GM19467 (cell line): ENCODE measurements at regions not wholly inside any gene's neighbourhood (a gene's known extent, or its start where the extent isn't known, plus 50 kb on each side); places are given as distances from the start of the nearest gene placed in this dataset.

ENCODE experiments used
- ATAC-seq: cut with Tn5 transposase; IDR thresholded peaks from one replicate; pipeline ENCODE4 v1.9.1; 2021; ENCODE audit warnings: mild to moderate bottlenecking, moderate library complexity; ENCODE audit not compliant: unreplicated experiment

DNA sequence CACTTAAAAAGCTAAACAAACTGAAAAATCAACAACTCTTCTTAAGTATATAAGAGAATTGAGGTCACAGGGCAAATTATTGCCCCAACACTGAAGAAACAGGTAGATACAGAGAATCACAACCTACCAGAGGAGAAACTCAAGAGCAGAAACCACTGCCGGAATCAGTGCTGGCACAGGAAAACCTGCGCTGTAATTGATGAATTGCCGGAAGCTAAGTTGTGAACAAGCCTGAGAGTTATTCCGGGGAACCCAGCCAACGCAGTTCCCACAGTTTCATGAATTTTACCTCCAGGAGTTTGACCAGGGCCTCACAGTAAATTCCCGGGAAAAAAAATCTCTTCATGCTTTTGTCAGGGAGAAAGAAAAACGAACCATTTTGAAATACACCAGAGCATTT, 657.1 kb upstream of the BRINP3 start:
- ATAC-seq = no peak

DNA sequence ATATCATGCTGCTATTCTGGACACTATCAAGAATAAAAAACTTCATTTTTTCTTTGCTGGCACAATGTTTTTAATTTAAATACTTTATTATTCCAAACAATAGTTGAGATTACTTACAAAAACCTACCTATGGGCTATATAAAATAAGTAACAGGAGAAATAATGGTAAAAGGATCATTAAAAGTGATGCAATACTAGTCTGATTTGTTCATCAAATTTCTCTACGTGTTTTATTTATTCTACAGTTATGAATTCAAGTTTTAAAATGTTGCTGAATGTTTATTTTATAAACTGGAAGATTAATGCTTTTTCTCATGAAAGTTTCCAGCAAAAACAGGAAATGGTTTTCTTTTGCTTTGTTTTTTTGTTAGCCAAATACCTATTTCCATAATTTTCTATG, 662.4 kb upstream of the BRINP3 start:
- no peak for ATAC-seq

DNA sequence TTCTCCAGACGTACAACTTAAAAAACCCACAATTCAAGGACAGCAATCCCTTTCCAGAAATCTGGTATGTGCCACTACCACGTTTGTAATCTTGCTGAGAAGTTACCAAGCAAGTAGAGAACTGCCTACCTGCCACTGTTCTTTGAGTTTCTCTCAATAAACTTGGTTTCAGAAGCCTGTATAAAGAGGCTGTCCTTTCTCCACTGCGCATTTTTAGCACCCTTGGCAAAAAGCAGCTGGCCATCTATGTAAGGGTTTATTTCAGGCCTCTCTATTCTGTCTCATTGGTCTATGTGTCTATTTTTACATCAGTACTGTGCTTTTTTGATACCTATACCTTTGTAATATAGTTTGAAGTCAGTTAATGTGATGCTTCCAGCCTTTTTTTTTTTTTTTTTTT, 665.1 kb upstream of the BRINP3 start:
- no peak for ATAC-seq

- no peak for ATAC-seq
Measured at GRCh38 chr1:191145834-191146233, 668.2 kb upstream of the BRINP3 start.

GRCh38 chr1:191151321-191151807, 673.7 kb upstream of the BRINP3 start:
- no peak for ATAC-seq

- no peak for ATAC-seq
Measured at GRCh38 chr1:191152776-191153175, 675.1 kb upstream of the BRINP3 start.

DNA sequence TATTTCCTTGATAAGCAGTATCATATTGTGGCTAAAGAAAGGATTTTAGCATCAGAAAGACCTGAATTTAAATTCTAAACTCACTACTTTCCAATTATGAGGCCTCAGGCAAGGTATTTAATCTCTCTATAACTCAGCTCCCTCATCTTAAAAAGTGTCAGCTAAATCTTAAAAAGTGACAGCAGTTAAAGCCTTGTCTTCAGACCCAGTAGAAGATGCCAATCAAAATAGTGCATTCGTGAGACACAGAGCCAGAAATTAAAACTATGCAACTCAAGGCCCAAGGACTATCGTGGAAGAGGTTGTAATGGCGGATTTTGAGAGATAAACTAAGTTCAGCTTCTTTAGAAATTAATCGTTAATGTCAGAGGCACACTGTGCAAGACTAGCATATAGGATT, 677.5 kb upstream of the BRINP3 start:
- no peak for ATAC-seq

DNA sequence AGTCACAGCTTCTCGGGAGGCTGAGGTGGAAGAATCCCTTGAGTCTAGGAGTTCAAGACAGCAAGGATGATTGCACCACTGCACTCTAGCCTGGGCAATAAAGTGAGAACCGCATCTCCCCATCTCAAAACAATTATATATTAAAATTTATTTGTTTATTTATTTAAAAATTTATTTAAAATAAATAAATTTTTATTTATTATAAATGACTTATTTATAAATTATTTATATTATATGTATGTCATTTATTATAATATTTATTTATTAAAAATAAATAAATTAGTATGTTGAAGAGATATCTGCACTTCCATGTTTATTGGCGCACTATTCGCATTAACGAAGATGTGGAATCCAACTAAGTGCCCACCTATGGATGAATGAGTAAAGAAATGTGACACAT, 683.2 kb upstream of the BRINP3 start:
- ATAC-seq = no peak

DNA sequence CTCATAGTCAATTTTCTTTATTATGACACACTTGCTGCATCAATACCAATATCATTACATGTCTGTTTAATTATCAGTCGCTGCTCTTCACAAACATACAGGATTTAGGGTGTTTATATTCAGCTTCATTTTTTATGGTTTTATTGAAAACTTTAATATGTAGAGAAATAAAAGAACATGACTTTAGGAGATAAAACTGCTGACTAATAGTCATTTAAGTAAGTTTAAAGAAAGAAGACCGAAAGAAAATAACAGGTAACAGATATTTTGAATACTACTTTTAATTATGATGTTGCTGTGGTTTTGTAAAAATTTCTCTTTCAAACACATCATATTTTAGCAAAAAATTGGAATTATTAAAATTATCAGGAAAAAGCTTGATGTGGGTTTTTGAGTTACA, 685.1 kb upstream of the BRINP3 start:
- ATAC-seq = no peak

- no peak for ATAC-seq
Measured at GRCh38 chr1:191163621-191164020, 686.0 kb upstream of the BRINP3 start.

- peak; percentile 99 for ATAC-seq
Measured at GRCh38 chr1:191174298-191174697, 696.6 kb upstream of the BRINP3 start.

DNA sequence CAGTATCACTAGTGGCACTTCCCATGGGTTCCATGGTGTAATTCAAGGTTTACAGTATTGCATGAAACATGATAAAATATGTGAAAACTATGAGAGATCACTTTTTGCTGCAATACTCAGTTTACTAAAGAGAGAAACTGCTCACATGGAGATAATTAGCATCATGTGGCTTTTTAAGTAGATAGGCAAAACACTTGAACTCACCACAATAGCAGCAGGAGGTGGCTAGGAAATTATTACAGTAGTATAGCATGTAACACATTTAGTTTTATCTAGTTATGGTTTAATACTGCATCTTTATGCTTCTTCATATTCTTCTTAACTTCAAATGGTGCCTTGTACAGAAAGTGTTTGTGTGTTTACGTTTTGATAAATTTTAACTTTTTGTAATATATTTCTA, 698.5 kb upstream of the BRINP3 start:
- no peak for ATAC-seq

- no peak for ATAC-seq
Measured at GRCh38 chr1:191206513-191207207, 729.0 kb upstream of the BRINP3 start.

- ATAC-seq = no peak
Measured at GRCh38 chr1:191222206-191222605, 744.5 kb upstream of the BRINP3 start.

DNA sequence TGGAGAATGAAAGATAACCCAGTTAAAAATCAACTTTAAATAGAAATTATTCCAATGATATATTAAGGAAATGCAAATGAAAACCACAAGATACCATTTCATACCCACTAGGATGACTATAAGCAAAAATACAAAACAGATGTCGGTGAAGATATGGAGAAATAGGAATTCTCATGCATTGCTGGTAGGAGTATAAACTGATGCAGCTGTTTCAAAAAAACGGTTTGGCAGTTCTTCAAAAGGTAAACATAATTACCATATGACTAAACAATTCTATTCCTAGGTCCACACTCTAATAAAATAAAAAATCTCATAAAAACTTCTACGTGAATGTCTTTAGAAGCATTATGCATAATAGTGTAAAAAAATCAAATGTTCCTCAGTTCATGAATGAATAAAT, 763.3 kb upstream of the BRINP3 start:
- no peak for ATAC-seq

GRCh38 chr1:191255354-191256054, 777.8 kb upstream of the BRINP3 start:
- ATAC-seq = no peak

DNA sequence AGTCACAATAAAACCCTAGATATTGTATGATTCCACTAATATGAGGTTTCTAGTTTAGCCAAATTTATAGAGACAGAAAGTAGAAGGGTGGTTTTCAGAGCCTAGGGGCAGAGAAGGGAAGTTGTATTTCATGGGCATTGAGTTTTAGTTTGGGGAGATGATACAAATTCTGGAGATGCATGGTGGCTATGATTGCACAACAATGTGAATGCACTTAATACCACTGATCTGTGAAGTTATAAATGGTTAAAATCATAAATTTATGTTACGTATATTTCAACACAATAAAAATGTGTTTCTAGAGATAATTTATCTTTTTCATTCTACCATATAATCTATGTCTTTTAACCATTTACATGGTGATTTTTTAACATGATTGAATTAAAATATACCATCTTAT, 779.3 kb upstream of the BRINP3 start:
- no peak for ATAC-seq

- no peak for ATAC-seq
Measured at GRCh38 chr1:191260056-191260455, 782.4 kb upstream of the BRINP3 start.

DNA sequence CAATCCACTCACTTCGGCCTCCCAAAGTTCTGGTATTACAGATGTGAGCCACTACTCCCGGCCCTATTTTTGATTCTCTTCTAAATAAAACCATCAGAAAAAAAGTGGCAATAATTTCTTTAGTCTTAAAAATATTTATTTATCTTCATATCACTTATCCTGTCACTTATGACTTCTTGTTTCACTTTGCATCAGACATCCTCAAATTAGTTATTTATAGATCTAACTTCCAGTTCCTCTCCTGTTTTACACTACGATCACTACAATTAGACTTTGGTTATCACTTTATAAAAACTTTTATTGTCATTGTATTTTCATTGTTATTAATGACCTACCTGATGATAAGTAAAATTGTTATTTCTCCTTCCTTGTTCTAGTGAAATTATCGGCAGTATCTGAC, 783.4 kb upstream of the BRINP3 start:
- no peak for ATAC-seq

- no peak for ATAC-seq
Measured at GRCh38 chr1:191279266-191279800, 801.7 kb upstream of the BRINP3 start.

GRCh38 chr1:191284175-191284574, 806.5 kb upstream of the BRINP3 start:
- ATAC-seq = no peak

DNA sequence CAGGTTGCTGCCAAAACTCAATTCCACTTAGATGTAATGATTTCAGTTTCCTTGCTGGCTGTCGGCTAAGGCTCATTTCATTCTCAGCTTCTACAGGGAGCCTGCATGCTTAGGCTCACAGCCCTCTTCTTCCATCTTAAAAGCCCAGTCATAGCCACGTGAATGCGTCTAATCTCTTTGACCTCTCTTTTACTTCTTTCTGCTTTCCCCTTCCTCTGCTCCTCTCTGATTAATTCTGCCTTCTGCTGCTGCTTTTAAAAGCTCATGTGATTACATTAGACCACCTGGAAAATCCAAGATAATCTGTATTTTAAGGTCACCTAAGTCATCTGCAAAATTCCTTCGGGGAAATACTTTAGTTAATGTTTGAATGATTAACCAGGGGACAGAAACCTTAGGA, 812.8 kb upstream of the BRINP3 start:
- no peak for ATAC-seq
